GM12878 (cell line): ENCODE measurements at regions not wholly inside any gene's neighbourhood (a gene's known extent, or its start where the extent isn't known, plus 50 kb on each side); places are given as distances from the start of the nearest gene placed in this dataset.

Experiments used
- ATAC-seq: fragments of 200-7000 bp; cut with Tn5 transposase; 3 replicates; pipeline ENCODE4 v1.9.1; 2020; ENCODE audit warnings: mild to moderate bottlenecking, moderate library complexity
- BruUV-seq: library from RNA; stranded (reverse); fragments of 400-500 nt; replicated peaks from 2 replicates; lab custom pipeline; 2021; lab: Mats Ljungman, UMichigan
- CTCF ChIA-PET: fragments of 300-600 bp; sonication (Branson Sonifier 250); formaldehyde crosslinking; extraction: SDS; loops from one replicate; lab custom pipeline; 2021; ENCODE audit warnings: inconsistent platforms; lab: Yijun Ruan, JAX
- POLR2A ChIA-PET: fragments of 350-600 bp; formaldehyde crosslinking; extraction: SDS; loops from one replicate; lab custom pipeline; 2021; ENCODE audit warnings: inconsistent platforms; lab: Charles Lee
- RAD21 ChIA-PET: fragments of 300-600 bp; sonication (Branson Sonifier 250); formaldehyde crosslinking; loops from one replicate; lab custom pipeline; 2023; ENCODE audit warnings: antibody characterized with exemption; ENCODE audit not compliant: unreplicated experiment; lab: Charles Lee
- SMC1A ChIA-PET: fragments of 300-600 bp; sonication (Branson Sonifier 250); formaldehyde crosslinking; loops from one replicate; lab custom pipeline; 2023; ENCODE audit not compliant: unreplicated experiment, uncharacterized antibody; lab: Charles Lee
- DNase-seq: peaks from one replicate; pipeline ENCODE4 v3.0.0-alpha.2; 2011; ENCODE audit warnings: low read depth, low spot score
- FAIRE-seq: peaks from 3 replicates; lab custom pipeline; 2011; peaks lifted over from hg19 to GRCh38; lab: Jason Lieb, UNC
- H2AFZ ChIP-seq: 2 replicates; pipeline ENCODE4 v1.6.0; 2011; ENCODE audit warnings: low read depth, low read length, control low read depth; ENCODE audit not compliant: control insufficient read depth
- H3K27ac ChIP-seq: 2 replicates; pipeline ENCODE4 v1.5.1; 2011; ENCODE audit warnings: control low read depth; ENCODE audit not compliant: control insufficient read depth, insufficient read depth
- H3K27me3 ChIP-seq, 2 experiments: replicated peaks in 1 of 2; 2 replicates each; pipeline versions ENCODE4 v1.6.0 to v1.6.1; 2011; ENCODE audit warnings: low read length in 1 of 2; ENCODE audit not compliant: control insufficient read depth in 2 of 2, insufficient read depth in 2 of 2
- H3K36me3 ChIP-seq, 2 experiments: 2 replicates each; pipeline ENCODE4 v1.5.1; 2011; ENCODE audit warnings: low read length in 1 of 2; ENCODE audit not compliant: control insufficient read depth in 2 of 2, insufficient read depth in 2 of 2
- H3K4me1 ChIP-seq: 2 replicates; pipeline ENCODE4 v1.6.1; 2011; ENCODE audit warnings: mild to moderate bottlenecking, low read length, moderate library complexity, mixed read lengths; ENCODE audit not compliant: control insufficient read depth, insufficient read depth
- H3K4me2 ChIP-seq: 2 replicates; pipeline ENCODE4 v1.6.0; 2011; ENCODE audit warnings: control low read depth; ENCODE audit not compliant: control insufficient read depth, insufficient read depth
- H3K4me3 ChIP-seq: fragments of 200-600 bp; sonication (generic); 2 replicates; pipeline ENCODE4 v1.5.1; 2016
- H3K79me2 ChIP-seq: 2 replicates; pipeline ENCODE4 v1.6.0; 2011; ENCODE audit warnings: low read length; ENCODE audit not compliant: control insufficient read depth, insufficient read depth
- H3K9ac ChIP-seq: 2 replicates; pipeline ENCODE4 v1.8.0; 2011; ENCODE audit warnings: low read length, control low read depth, mixed read lengths; ENCODE audit not compliant: control insufficient read depth, insufficient read depth
- H3K9me3 ChIP-seq: replicated peaks from 3 replicates; pipeline ENCODE4 v1.5.1; 2011; ENCODE audit warnings: mild to moderate bottlenecking, low read length; ENCODE audit not compliant: control insufficient read depth, insufficient read depth
- H4K20me1 ChIP-seq: 2 replicates; pipeline ENCODE4 v1.6.0; 2011; ENCODE audit not compliant: control insufficient read depth, insufficient read depth
- ASH2L ChIP-seq: fragments of 300-600, 200-600 bp; sonication (generic); IDR thresholded peaks from 2 replicates; pipeline ENCODE4 v1.6.1; 2017; ENCODE audit warnings: low read depth, mild to moderate bottlenecking, borderline replicate concordance
- CBFB ChIP-seq: IDR thresholded peaks from 2 replicates; pipeline ENCODE4 v1.6.1; 2016; ENCODE audit warnings: antibody characterized with exemption, low read depth
- CREM ChIP-seq: IDR thresholded peaks from 2 replicates; pipeline ENCODE4 v1.6.1; 2014; ENCODE audit warnings: antibody characterized with exemption, low read depth
- CUX1 ChIP-seq: IDR thresholded peaks from 2 replicates; pipeline ENCODE4 v1.6.1; 2012; ENCODE audit warnings: improper control_type of control experiment, low read depth, low read length; ENCODE audit not compliant: insufficient replicate concordance
- FOXK2 ChIP-seq: fragments of 450-650 bp; IDR thresholded peaks from 2 replicates; pipeline ENCODE4 v1.6.1; 2017; ENCODE audit warnings: mild to moderate bottlenecking, moderate library complexity
- SPI1 ChIP-seq: IDR thresholded peaks from 2 replicates; pipeline ENCODE4 v1.6.1; 2011; ENCODE audit warnings: low read depth, mild to moderate bottlenecking, low read length, moderate library complexity, borderline replicate concordance; ENCODE audit not compliant: insufficient read depth
- TAF1 ChIP-seq: IDR thresholded peaks from 2 replicates; pipeline ENCODE4 v1.6.1; 2011; ENCODE audit warnings: mild to moderate bottlenecking, low read depth, low read length, borderline replicate concordance
- YY1 ChIP-seq: IDR thresholded peaks from 2 replicates; pipeline ENCODE4 v1.6.1; 2011; ENCODE audit warnings: low read depth, mild to moderate bottlenecking, low read length
- ZBTB33 ChIP-seq: fragments of 450-650 bp; IDR thresholded peaks from 2 replicates; pipeline ENCODE4 v1.6.1; 2017; ENCODE audit warnings: mild to moderate bottlenecking
- ZNF207 ChIP-seq: fragments of 450-650 bp; IDR thresholded peaks from 2 replicates; pipeline ENCODE4 v1.6.1; 2014; ENCODE audit warnings: antibody characterized with exemption, mild to moderate bottlenecking, borderline replicate concordance
- WGBS: methylation state at CpG from one replicate; pipeline ENCODE4 v1.1.6; 2016; ENCODE audit warnings: low lambda C conversion rate; ENCODE audit not compliant: insufficient replicate concordance, insufficient coverage; ENCODE audit errors: missing lambda C conversion rate; 5-methylcytosine and 5-hydroxymethylcytosine counted together
- in situ Hi-C: fragments of 300-500 bp; cut with MboI; formaldehyde crosslinking; loops from 9 replicates; pipeline ENCODE4 v1.14.3; 2018; ENCODE audit warnings: mixed read lengths
- intact Hi-C: fragments of 100-400 bp; cut with micrococcal nuclease; formaldehyde crosslinking; loops from one replicate; pipeline ENCODE4 v1.14.2; 2022; ENCODE audit not compliant: unreplicated experiment

GRCh38 chr14:101200008-101200649, 296.6 kb upstream of the RTL1 start:
- no peaks in the 10 kb centered on the region for H3K36me3 ChIP-seq
- in situ Hi-C loops (no loop called here), intact Hi-C loops (no loop called here)
- SMC1A ChIA-PET: no interaction called here
- no peak overlapping the region for H3K4me3 ChIP-seq
- no peaks in the 10 kb centered on the region; the same call in 2 of the 3 replicates for H3K9me3 ChIP-seq
- FAIRE-seq (no peak), DNase-seq (no peak), ATAC-seq (no peak)
- H3K4me2 ChIP-seq: no peak overlapping the region
- TF ChIP-seq YY1 (no peak), FOXK2 (no peak), CBFB (no peak), TAF1 (no peak), CREM (no peak), ASH2L (no peak), ZNF207 (no peak), SPI1 (no peak), ZBTB33 (no peak), CUX1 (no peak)
- H3K27ac ChIP-seq: no peak overlapping the region
- no peaks in the 10 kb centered on the region for H3K27me3 ChIP-seq
- H3K79me2 ChIP-seq: no peaks in the 10 kb centered on the region
- 26% methylated on average over 13 of the region's 13 CpGs for WGBS
- H3K4me1 ChIP-seq: no peaks in the 10 kb centered on the region
- RAD21 ChIA-PET: no interaction called here
- BruUV-seq: no TSS peak
- no peak overlapping the region for H3K9ac ChIP-seq
- no peaks in the 10 kb centered on the region for H4K20me1 ChIP-seq
- no peak overlapping the region for H2AFZ ChIP-seq
- POLR2A ChIA-PET: no interaction called here
- CTCF ChIA-PET: no interaction called here
